C4-2B (cell line): ENCODE measurements at regions not wholly inside any gene's neighbourhood (a gene's known extent, or its start where the extent isn't known, plus 50 kb on each side); places are given as distances from the start of the nearest gene placed in this dataset.

Experiments
- ZFX ChIP-seq: fragments of 450-650 bp; IDR thresholded peaks from 2 replicates; pipeline ENCODE4 v1.6.1; 2017
- TF ChIP-seq, protein P1 (sequence below): fragments of 450-650 bp; conservative IDR thresholded peaks from 2 replicates; pipeline ENCODE4 v1.5.1; 2017; ENCODE audit warnings: mild to moderate bottlenecking

- TF ChIP-seq, protein P1, sequence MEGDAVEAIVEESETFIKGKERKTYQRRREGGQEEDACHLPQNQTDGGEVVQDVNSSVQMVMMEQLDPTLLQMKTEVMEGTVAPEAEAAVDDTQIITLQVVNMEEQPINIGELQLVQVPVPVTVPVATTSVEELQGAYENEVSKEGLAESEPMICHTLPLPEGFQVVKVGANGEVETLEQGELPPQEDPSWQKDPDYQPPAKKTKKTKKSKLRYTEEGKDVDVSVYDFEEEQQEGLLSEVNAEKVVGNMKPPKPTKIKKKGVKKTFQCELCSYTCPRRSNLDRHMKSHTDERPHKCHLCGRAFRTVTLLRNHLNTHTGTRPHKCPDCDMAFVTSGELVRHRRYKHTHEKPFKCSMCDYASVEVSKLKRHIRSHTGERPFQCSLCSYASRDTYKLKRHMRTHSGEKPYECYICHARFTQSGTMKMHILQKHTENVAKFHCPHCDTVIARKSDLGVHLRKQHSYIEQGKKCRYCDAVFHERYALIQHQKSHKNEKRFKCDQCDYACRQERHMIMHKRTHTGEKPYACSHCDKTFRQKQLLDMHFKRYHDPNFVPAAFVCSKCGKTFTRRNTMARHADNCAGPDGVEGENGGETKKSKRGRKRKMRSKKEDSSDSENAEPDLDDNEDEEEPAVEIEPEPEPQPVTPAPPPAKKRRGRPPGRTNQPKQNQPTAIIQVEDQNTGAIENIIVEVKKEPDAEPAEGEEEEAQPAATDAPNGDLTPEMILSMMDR = no peak
- TF ChIP-seq ZFX = no peak
These were observed 361.7 kb upstream of the MAP3K7 start for GRCh38 chr6:90948540-90948939.
